Activated CD8-positive, alpha-beta memory T cell treated with anti-CD3 and anti-CD28 coated beads, Interleukin-2, amount 50 U/mL, for 24 hours (primary cell): ENCODE measurements at regions not wholly inside any gene's neighbourhood (a gene's known extent, or its start where the extent isn't known, plus 50 kb on each side); places are given as distances from the start of the nearest gene placed in this dataset.

Source experiments
- DNase-seq: peaks from one replicate; pipeline ENCODE4 v3.0.0-alpha.2; 2020; ENCODE audit errors: extremely low read depth

DNA sequence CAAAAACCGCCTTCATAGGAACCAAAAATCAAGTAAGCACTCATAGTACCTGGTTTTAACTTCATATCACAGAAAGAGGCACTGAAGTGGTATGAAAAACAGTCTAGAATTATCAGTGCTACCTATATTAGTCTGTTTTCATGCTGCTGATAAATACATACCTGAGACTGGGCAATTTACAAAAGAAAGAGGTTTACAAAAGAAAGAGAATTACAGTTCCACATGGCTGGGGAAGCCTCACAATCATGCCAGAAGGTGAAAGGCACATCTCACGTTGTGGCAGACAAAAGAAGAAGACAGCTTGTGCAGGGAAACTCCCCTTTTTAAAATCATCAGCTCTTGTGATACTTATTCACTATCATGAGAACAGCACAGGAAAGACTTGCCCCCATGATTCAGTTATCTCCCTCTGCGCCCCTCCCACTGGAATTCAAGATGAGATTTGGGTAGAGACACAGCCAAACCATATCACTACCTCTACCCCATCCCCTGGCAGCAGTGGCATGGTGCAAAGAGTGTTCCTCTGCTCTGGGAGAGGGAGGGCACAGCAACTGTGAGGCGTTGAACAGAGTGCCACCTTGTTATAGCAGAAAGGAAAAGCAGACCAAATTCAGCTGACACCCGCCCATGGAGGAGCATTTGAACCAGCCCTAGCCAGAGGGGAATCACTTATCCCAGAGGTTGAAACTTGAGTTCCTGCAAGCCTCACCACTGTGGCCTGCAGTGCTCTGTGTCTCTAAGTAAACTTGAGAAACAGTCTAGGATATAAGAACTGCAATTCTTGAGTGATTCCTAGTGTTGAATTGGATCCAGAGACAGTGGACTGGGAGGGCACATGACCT is 61.9 kb upstream of the PTPRZ1 start:
- no peak for DNase-seq

DNA sequence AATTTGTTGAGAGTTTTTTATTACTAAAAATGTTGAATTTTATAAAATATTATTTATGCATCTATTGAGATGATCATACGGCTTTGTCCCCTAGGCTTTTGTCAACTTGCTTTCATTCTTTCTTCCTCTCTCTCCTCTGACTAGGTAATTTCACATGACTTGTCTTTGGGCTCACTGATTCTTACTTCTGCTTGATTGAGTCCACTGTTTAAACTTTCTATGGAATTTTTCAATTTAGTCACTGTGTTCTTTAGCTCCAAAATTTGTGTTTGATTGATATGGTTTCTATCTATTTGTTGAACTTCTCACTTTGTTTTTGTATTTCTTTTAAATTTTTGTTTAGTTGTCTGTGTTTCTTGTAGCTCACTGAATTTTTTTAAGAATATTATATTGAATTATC is 65.9 kb upstream of the PTPRZ1 start:
- no peak for DNase-seq

DNA sequence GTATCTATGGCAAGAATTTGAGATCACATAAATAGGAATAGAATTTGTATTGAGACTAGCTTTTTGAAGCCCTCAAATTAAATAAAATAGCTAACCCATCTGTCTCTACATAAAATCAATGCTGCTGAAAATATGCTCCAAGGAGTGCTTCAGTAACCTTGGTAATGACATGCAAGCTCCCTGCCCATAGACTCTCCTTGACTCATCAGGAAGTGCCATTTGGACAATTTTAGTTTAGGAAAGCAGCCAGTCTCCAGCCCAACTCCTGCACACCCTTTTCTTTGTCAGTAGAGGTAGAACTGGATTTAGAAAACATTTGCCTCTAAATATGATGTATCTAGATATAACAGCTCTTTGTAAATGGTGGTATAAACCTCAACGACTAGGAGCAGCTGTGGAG is 69.9 kb upstream of the PTPRZ1 start:
- no peak for DNase-seq

DNA sequence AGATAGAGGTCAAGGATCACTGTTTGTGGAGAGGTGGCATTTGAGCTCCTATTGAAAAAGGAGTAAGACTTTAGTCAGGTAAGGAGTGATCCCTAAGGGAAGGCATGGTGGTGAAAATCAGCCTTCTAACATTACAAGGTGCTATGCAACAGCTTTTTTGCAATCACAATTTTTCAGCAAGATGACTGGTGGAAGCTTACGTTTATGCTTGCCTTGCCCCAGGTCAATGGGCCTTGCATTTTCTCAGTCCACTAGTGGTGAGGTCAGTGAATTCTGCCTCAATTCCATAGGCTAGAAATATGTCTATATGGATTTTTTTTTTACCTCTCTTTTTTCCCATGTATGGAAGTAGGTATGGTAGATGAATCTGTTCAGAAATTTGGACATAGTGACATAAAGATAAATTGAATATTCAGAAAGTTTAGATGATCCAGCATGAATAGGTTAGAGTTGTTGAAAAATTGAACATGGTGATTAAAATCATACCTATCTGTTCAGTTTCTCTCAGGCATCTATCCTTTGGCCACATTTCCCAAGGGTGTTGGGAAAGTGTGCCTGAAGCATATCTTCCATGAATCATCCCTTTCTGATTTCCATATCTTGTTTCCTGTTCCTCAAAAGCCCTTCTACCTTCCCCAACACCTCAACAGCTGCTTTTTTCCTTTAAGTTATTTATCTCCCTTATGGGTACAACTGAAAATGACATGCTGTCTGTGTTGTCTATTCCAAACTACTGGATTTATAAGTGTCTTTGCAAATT is 71.9 kb upstream of the PTPRZ1 start:
- DNase-seq: no peak

DNA sequence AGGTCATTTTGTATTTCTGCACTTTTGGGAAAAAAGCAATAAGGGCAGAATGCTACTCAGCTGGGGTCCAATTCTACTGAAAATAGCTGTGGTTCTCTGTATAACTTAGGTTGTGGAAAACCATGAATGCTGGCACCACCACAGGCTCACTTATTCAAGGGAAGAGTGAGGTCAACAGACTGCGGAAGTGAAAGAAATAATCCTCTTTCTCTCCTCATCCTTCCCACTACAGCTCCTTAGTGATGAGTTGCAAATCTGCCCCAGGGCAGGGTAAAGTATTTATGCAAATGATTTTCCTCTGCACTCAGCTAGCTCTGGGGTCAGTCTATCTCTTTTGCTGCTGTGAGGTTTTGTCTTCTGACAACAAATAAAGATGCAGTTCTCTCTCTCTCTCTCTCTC is 74.1 kb upstream of the PTPRZ1 start:
- no peak for DNase-seq

DNA sequence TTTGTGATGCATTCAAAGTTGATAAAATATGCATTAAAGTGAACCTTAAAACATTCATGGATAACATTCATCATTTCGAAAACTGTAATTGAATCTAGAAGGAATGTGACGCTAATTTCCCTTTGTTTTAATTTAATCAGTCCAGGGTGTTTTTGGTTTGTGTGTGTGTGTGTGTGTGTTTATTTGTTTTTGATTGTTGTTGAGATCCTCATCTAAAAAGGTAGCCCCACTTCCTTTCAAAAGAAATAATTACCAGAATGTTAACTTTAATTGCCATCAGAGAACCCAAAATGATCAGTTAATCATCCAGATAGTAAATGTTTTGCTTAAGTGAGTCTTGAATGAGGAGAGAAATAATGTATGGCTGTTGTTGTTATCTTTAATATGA is 74.5 kb upstream of the PTPRZ1 start:
- no peak for DNase-seq

DNA sequence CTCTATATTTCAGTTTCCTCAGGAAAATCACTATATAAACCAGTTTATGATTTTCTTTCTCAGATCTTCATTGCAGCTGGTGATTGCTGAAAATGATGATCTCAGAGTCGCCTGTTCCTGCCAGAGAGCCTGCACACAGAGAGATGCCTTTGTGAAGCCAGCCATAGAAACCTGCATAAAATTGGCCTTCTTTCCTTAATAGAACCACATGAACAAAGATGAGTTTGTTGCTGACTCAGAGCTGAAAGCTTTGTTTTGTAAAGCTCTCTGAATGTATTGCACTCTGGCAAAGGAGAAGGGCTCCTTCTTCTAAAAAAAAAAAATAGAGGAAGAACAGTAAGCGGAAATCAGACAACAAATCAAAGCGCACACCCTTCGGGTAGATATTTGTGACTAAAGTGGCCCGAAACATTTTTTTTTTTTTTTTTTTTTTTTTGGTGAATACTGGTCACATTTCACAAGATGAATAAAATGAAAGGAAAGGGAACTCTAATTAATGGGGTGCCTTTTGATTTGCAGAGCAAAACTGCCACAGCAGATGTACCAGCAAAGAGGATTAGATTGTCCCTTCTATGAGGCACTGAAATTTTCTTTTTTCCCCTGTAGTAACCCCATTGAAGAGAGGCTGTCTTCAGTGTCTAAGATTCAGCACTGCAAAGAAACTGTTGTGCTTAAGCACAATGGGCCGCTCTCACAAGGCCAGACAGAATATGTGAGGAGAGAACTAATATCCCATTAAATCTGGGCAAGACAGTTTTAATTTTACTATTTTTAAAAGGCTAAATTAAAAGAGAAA is 75.1 kb upstream of the PTPRZ1 start:
- no peak for DNase-seq

DNA sequence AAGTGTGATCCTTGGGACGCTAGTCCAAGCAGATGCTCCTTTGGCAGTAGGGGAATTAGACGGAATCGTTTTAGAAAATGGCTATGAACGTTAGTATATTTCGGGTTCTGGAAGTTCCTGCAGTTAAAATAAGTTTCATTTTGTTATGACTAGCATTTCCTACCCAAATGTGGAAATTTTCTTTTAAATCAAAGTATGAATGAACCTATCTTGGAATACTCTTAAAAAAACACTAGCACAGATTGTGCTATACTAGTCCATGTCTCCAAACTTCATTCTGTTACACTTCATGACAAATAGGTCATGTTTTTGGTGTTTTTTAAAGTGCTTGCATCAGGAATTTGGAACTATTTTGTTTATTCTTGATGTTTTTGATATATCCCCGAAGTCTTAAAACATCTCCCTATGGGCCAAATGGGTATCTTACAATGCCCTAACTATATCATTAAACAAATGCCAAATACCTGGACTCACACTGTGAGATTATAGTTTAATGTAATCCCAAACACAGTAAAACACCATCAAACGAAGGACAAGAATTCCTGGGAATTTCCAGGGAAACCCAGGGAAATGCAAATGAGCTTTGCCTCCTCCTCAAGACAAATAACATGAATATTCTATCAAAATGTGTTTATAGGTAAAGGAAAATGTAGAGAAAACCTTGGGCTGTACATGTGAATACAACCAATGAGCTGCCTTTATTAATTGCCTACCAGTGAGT is 75.9 kb upstream of the PTPRZ1 start:
- DNase-seq: no peak

DNA sequence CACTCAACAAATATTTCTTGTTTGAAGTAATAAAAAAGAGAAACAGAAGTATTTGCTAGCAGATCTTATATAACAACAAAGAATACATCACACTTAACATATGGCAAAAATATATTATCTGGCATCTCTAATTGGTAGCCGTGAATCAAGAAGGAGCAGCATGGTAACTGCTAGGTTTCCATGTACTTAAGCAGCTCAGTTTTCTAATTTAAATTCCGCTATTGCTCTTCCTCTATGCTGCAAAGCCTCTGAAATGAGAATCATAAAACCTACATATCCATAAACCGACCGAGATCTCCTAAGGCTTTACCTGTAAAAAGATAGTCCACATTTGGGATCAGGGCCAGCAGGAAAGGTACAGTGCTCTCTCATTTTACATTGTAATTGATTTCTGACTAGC is 76.6 kb upstream of the PTPRZ1 start:
- no peak for DNase-seq

DNA sequence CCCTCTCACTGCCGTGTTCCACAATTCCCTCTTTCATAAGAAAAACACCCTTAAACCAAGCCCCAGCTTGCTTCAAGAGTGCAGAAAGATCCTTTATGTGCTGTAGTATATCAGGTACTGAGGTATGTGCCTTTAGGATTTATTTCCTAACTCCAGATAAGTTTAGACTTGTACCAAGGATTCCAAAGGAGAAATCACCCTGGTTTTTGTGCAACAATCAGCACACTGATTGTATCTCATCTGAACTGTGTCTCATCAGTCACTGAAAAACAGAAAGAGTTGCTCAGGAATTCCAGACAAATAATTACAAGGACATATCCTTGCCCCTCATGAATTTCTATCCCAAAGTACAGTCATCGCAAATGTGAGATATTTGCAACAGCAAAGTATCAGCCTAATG is 77.2 kb upstream of the PTPRZ1 start:
- DNase-seq: no peak

DNA sequence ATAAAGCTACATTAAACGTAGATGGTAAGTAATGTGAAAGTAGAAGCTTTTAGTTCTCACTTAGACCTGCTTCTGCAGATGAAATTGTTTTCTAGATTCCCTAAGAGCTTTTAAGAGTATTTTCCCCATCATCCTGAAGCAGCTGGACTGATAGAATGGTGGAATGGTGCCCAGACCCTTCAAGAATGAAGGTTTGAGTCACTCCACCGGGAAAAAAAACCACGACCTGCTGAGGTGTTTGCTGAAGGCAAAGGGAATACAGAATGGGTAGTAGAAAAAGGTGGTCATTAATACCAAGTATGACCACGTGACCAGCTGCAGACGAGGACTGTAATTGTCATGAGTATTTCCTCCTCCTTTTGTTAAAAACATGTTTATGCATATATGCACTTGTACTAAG is 79.2 kb upstream of the PTPRZ1 start:
- DNase-seq: no peak

DNA sequence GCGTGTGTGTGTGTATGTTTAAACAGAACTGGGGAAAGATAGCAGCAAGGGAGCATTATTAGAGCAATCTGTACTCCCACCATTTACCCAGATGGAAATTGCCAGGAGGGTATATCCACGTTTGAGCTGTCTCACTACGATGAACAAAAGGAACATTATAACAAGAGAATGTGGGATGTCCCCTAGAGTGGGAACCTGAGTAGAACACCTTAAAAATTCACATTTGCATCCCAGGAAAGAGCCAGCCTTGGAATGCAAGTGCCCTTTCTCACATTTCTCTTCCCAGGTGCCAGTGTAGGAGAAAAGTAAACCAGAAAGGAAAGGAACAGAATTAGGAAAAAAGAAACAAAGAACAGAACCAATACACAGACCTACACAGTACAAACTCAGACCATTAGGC is 95.3 kb upstream of the PTPRZ1 start:
- DNase-seq: no peak

DNA sequence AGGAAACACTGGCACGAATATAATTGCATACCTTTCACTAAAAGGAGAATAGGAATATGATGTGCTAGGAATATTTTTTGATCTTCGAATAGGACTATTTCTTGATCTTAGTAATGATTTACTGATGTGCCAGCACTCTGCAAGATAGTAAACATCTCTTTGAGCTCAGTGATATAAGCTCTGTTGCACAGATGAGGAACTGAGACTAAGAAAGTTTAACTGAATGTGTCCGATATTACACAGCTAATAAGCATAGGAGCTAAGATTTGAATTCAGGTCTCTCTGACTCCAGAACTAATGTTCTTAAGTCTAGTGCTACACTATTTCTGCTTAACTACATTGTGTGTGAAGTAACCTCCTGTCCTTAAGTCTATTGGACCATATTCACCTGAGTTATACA is 98.4 kb upstream of the PTPRZ1 start:
- DNase-seq: no peak

DNA sequence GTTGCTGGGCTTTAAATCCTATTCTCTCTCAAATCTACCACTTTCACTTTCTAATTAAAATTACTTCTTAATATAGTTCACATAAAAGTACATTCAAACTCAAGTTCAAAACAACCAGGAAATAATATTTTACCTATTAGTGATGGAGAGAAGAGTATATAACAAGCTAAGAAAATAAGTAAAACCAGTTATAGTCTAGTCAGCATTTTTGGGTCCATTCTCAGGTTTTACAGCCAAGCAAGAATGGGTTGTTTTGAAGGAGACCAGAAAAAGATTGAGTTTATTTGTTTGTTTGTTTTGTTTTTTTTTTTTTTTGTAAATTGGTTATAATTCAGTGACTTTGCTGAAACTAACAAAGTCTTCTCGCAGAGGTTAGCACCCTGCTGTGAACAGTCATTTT is 106.3 kb upstream of the PTPRZ1 start:
- no peak for DNase-seq

DNA sequence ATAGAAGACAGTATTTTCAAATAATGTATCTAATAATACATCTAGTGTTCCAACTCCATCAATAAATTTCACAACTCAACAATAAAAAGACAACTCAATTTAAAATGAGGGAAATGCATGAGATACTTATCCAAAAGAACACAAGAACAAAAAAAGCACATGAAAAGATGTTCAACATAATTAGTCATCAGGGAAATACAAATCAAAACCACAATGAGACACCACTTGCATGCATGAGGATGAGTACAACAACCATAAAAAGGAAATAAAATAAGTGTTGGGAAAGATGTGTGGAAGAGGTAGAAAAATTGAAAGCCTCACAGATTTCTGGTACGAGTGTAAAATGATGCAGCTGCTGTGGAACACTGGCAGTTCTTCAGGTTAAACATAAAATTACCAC is 111.6 kb upstream of the PTPRZ1 start:
- DNase-seq: no peak

DNA sequence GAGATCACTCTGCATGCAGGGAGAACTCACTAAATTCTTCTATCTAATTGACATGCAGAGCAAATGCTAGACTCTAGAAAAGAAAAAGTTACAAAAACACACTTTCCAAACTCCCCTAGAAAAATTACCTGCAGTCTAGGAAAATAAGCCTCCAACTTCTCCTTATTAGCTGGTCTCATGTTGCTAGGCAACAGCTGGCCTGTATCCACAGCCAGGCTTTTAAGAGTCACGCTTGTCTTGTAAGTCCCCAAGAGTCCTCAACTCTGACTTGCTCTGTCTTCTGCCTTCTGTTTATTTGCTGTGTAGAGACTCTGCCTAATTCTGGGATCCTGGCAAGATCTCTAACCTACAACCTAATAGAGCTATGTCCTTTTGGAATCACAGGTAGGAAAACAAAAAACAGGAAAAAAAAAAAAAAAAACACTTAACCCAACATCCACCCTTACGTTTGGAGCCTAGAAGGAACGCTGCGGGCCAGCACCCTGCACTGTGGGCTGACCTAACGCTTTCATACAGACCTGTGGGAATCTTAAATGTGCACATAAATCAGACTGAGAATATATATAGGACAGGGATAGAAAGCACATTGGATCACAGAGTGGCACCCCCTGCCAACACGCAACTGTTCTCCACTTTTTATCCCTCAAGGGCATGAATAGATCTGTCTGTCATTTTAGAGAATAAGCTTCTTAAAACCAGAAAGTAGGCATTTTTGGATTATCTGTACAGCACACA is 117.0 kb upstream of the PTPRZ1 start:
- DNase-seq: no peak

DNA sequence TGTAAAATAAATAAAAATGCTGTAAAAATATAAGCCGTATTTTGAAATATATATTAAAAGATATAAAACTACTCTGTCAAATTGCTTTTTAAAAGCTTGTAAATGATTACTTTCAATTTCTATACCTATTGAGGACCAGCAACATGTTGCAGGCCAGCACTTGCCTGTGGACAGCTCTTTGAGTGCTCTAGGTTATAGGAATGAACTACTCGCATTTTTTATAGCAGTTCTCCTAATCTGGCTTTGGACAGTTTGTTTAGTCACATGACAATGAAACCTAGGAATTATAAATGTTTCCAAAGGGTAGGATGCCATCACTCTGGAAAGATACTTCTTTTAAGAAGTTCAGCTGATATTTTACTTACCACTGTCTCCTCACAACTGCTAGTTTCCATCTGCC is 117.7 kb upstream of the PTPRZ1 start:
- no peak for DNase-seq

DNA sequence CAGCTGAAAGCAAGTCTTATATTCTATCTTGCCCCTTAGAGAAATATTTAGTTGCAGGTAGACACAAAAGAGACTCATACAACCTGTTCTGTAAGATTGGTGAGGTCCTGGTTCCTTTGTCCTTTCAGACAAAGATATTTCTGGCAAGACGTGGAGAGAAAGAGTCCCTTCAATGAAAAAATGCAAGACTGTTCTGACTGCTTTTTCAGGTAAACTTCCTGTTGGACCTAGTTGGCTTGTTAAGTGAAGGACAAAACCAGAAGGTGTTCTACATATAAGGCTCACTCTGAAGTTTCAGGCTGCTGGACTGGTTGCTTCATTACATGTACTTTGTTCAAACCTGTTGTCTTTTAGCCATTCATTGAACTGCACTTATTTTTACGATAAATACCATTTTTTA is 119.0 kb upstream of the PTPRZ1 start:
- no peak for DNase-seq

DNA sequence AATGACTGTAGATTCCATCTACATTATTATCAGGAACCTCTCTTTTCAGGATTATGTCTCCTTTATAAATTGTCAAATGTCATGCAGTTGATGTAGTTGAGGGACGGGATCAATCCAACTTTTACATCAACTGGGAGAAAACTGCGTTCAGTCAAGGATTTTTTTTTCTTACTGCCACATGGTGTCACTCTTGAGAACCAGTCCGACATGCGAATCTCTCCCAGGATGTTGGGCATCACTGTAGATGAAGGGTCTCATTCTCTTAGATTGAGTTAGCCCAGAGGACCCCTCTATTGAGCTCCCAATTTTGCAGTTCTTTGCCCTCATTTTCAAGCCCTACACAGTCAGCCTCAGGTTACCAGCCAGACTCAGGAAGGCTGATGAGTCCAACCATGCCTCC is 120.3 kb upstream of the PTPRZ1 start:
- no peak for DNase-seq

DNA sequence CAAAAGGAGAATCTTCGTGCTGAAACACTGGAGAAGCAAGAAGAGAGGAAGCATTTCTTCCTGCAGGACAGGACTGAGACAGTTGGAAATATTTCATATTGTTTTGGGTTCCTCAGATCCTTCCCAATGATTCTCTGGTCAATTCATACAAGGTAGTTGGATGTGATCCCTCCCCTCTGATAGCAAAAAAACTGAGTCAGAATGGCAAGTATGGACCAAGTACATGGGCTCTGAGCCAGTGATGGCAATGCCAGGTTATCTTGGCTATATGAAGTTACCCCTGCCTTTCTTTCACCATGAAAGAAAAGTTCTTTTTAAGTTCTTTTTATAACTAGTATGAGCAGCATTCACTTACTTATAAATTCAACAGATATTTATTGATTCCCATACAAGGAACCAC is 124.4 kb upstream of the PTPRZ1 start:
- no peak for DNase-seq

DNA sequence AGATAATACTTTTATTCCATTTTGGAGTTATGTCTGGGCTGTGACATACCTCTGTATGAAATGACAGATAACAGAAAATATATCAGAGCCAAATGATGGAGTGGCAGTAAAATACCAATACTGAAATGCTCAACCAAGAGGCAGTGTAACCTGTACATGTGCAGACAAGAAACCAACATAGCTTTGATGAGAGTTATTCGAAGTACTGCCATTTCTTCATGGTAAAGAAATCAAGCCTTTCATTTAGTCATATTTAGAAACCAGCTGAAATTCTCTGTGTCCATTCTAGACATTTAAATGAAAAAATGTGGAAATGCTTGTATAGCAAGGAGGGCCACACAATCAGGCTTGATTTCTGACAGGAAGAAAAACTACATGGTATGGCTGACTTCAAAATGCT is 127.1 kb upstream of the PTPRZ1 start:
- DNase-seq: no peak
